IPS DF 4.7 (cell line): ENCODE measurements at regions not wholly inside any gene's neighbourhood (a gene's known extent, or its start where the extent isn't known, plus 50 kb on each side); places are given as distances from the start of the nearest gene placed in this dataset.

Experiments used
- DNase-seq: peaks from one replicate; pipeline ENCODE4 v3.0.0-alpha.2; 2013; ENCODE audit warnings: low spot score; ENCODE audit errors: extremely low read depth

DNA sequence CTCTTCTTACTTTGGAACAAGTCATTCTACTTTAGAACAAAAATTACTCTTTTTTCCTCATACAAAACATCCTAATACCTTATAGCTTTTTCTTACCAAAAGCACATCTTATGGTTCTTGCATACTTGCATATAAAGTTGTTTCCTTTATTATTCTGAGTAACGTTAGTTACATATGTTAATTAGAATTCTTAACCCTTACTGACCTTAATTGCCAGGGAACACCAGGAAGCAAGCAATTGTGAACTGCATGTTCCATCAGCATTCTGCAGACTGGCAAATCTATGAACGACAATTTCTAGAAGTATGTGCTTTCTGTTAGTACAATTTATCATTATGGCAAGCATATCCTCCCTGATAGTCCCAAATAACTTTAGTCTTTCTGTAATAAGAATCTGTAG is 831.0 kb downstream of the C6orf118 start:
- no peak for DNase-seq

DNA sequence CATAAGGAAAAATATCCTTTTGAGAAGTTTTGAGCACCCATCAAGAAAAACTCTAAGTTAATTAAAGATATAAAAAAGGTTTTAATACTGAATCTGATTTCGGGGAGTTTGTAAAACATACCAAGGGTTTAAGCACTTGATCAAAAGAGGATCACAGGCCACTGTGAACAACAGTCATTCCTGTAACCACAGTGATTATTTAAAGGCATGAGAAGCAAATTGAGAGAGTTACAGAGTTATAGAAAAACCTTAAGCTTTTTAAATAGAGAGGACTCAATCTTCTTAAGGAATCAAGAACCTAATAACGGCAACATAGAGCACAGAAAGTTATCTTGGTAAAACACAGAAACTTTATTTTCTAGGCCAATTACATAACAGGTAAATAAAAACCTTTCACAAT is 831.6 kb downstream of the C6orf118 start:
- no peak for DNase-seq

DNA sequence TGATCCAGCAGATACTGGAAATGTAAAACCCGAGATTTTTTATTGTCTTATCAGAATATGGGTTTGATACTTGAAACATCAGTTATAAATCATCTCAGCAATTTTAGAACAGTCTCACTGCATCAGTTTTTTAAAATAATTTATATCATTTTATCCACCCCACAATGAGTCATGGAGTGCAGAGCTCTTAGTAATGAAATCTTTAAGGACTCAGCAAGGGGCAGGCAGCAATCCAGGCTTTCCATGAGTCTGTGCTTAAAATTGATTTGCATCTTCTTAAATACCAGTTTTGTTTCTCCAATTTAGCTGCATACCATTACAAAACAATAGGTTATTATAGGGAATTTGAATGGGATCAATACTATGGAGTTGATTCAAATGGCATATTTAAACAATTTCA is 832.3 kb downstream of the C6orf118 start:
- no peak for DNase-seq

DNA sequence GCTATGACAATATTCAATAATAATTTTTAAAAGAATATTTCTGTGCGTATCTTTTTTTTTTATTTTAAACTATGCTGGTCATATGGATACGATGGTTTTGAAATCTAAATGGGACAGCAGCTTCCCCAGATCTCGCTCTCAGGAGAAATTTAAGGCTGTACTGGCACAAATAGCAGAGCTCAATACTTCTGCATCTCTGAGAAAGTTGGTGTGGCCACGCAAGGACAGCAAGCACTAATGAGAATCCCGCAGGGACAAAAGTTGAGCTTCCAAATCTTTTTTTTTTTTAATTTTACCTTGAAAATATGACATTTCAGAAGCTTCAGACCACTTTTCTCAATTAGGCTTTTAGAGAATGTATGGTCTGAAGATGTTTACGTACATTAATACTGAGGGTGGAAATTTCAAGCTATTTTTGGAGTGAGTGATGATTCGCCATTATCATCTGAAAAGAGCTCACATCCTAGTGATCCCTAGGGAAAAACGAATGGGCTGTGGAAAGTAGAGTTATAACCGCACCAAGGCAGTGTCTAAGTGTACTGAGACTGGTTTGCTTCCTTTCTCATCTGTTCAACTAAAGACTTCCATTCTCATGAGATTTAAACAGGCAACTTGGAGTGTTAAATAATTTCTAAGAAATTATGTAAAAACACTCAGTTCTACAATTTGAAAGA is 840.0 kb downstream of the C6orf118 start:
- no peak for DNase-seq

DNA sequence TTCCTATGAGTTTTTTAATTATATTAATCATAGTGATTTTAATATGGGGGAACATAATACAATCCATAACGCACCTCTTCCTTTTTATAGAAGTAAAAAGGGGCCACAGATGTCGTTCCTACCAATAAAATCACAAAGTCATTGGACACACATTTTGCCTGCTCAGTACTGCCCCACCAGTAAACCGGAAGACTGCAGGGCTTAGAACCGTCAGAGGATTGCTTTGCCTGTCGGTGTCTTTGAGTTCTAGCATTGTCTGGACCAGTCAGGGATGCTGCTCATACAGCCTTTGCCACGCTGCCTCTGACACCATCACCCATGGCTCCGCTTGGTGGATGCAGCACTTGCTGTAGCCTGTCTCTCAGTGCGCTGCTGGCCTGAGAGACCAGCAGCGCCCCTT is 853.6 kb downstream of the C6orf118 start:
- DNase-seq, result no peak

DNA sequence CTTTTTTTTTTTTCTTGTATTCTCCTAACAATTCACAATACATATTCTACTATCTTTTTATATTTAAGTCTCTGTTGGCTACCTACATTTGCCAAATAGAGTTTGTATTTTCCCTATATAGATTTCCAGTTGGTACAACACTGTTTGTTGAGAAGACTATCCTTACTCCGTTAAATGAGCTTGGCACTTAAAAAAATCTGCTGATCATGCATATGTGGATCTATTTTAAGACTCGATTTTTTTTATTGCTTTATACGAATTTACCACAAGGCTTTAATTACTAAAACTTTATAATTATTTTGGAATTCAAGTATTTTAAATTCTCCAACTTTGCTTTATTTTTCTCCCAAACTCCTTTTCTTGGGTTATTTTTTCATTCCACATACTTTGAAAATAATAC is 855.6 kb downstream of the C6orf118 start:
- DNase-seq, result no peak

DNA sequence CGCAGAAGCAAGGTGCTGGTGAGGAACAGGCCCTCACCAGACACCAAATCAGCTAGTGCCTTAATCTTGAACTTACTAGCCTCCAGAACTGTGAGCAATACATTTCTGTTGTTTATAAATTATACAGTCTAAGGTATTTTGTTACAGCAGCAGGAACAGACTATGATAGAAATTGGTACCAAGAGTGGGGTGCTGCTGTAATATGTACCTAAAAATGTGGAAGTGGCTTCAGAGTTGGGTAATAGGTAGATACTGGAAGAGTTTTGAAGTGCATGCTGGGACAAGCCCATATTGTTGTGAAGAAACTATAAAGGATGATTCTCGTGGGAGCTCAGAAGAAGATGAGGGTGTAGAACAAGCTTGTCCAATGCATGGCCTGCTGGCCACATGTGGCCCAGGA is 866.8 kb downstream of the C6orf118 start:
- no peak for DNase-seq

DNA sequence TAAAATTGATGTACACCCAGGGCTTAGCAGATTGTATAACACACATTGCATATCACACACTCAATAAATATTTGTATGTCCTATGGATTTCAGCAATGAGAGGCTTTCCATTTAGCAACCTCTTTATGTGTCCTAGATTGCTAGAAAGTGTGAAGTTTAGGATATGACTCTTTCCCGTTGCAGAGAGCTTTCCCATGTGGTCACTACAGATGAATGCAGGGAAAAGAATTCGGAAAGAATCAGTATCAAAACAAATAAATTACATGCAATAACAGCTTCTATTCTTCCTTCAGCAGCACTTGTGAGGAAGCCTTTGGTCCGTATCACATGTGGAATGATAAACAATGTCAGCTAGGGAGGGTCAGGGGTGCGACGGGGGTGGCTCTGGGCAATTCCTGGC is 870.1 kb downstream of the C6orf118 start:
- DNase-seq, result no peak

DNA sequence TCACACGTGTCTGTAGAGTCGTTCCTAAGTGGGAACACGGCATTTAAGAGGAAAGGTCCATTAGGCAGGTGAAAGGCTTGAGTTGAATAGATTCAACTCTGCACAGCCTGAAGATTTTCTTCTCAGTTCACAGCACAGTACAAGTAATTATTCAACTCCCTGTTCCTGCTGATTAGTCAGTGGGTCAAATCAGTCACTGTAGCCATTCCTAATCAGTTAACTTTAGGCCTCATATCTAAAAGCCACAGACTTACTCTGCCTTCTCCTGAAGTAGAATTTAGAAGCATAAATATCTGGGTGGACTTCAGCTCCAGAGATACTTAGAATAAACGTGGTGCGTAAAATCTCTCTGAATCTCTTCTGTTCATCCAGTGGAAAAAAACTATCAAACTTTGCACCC is 872.4 kb downstream of the C6orf118 start:
- DNase-seq, result no peak

DNA sequence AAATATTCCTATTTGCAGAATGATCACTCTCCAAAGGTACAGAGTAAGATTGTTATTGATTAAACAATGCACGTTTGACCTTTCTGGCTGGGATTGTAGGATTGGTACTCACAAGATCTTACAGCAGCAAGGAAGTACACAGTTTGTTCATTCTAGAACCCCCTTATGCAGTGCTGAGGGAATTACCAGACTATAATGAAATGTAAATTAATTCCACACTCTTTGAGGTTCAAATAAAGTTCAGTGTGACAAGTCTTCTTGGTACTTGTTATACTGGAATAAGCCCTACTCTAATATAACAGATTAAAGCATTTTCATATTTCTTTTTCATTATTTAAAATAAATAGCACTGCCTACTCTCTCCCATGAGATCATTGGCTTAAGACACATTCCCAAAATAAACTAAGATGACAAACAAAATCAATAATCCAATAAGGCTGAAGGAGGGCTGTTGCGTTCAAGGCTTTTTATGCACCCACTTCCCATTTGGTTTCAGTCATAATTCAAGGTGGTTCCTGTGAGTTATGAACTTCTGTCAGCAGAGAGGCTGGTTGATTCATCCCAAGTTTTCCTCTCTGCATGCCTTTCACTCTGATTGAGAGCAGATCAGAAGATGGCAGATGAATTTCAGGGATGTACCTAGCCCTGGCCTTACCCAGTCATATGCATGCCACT is 881.5 kb downstream of the C6orf118 start:
- DNase-seq, result no peak

DNA sequence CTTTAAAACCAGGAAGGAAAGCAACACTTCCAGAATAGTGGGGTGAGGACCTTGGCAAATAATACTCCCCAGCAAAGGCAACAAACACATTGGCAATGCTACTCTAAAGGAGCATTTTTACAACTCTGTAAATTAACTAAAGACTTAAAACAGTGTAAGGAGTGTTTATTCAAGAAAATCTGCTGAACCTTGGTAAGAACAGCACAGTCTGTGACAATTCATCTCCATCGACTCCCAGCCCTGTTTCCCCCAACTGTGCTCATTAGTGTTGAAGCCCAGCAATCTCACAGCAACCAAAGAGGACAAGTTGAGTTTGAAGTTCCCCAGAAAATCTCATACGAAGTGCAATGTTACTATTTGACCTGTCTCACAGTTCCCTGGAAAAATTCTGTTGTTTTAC is 884.9 kb downstream of the C6orf118 start:
- DNase-seq, result no peak

DNA sequence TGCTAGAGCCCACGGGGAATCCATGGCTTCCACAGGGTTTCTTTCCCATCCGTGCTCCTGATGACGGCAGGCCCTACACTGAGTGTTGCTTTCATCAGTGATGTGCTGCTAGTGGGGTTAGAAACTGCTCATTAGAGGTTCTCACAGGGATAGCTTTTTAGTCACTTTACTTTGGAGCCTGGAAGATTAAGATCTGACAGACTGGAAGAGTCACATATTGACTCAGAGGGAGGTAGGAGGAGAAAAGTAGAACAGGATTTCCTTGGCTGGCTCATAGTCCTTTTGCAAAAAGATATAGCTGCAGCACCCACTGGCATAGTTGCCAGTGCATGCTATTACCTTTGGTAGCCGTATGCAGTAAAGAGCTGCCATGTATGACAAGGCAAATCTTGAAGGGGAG is 890.3 kb downstream of the C6orf118 start:
- no peak for DNase-seq

DNA sequence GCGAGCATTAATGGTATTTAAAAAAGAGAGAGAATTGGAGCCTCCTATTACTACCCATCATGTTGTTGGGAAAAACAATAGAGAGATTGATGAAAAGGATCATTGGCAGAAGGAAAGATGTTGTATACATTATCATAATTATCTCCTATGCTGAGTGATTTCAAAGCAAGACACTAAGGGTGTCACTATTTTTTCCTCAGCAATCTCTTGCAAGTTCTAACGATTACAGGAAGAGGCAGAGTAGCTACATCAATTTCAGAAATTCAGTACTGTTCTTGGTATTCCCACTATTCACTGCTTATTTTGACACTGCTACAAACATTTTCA is 891.2 kb downstream of the C6orf118 start:
- no peak for DNase-seq

DNA sequence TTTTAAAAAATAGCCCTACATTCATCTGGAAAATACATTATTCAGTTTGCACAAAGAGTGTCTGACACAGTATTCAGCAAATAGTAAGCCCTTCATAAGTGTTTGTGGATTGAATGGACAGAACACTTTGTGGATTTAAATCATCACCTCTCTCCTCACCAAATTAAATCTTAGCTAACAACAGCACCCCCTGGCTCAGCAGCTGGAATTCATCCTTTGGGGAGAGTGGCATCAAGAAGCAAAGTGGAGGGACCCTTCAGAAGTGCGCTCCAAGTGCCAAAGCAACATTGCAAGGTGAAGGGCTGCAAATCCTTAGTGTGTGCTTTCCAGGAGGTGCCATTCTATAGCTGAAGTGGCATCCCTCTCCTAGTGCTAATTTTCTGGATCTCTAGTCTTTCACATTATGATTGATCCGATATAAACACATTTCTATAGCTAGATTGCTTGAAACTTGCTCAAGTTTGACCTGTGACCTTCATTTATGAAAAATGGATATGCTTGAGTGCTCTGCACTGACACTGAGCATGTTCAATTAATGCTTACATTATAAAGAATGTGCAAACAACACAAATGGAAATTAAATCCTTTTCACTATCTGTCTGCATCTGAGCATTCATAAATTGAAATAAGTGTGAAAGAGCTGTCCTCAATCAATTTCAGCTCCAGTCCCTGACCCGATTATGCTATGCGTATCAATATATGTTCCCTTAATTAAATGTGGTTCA is 891.7 kb downstream of the C6orf118 start:
- DNase-seq, result no peak

DNA sequence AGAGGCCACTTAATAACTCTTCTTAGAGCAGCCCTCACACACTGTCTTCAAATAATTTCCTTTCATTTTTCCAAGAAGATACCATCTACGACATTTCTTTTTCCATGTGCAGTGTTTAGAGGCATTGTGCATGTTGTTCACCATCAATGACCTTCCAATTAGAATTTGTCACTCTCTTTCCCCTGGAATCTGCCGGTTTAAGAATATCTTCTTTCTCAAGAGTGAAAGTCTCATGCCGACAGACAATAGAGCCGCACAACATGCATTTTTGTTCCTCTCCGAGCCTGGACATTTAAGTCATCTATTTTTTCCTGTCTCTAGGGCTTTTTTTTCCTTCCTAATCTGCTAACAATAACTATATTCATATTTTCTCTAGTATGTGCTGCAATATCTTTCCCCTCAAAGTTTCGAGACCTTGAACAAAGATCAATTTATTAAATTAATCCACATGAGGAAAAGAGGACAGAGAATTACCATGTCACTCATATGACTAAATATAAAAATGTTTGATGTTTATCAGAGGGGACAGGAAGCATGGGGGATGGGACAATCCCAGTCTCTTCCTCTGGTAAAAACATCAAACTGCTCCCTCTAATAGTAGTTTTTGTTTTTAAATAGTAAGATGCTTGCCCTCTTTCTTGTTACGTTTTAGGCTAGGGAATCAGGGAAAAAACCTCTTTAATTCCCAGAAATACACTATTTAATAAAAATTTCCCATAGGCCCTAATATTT is 893.4 kb downstream of the C6orf118 start:
- DNase-seq, result no peak

DNA sequence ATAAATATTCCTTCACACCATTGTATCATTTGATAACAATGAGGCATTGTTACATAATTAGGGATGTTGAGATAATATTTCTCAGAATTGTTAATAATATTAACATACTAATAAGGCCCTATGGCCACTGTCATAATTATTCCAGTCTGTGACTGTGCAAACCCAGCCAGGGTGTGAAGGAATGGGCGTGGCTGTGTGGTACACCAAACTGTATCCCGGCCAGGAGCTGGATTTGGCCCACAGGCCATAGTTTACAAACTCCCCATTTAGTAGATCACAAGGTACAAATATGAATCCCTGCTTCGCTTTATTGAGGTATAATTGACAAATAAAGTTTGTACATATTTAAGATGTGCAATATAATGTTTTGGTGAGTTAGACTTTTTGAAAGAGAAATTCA is 894.7 kb downstream of the C6orf118 start:
- DNase-seq, result no peak

DNA sequence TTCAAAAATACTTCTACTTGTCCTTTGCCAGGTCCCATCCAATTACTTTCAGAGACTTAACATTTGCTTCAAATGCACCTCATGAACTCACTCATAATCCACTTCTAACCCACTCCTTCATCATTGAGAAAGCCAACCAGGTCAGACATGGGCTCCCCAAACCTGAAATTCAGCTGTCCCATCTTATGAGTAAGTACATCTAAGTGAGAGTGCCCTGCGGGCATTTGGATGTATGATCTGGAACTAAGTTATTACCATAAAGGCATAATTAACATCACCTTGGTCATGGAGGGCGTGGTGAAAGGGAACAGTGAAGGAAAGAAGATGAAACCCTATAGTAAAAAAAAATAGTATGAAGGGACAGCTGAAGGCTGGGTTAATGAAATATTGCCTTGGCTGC is 896.8 kb downstream of the C6orf118 start:
- no peak for DNase-seq

DNA sequence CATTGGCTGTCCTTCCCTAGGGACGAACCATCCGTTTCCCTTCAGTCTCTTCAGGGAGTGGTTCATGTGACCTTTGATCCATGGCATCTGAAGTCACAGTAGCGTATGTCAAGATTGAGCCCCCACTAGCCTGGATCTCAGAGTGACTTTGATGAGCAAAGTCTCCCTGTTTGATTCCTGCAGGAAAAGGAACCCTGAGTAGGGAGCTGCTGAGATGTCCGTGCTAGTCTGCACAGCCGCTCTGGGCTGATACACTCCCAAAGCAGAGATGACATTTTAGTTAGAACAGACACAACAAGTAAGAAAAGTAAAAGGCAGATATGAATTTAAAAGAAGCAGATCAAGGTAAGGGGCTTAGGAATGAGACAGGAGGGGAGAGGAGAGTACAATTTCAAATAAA is 899.4 kb downstream of the C6orf118 start:
- DNase-seq, result no peak

DNA sequence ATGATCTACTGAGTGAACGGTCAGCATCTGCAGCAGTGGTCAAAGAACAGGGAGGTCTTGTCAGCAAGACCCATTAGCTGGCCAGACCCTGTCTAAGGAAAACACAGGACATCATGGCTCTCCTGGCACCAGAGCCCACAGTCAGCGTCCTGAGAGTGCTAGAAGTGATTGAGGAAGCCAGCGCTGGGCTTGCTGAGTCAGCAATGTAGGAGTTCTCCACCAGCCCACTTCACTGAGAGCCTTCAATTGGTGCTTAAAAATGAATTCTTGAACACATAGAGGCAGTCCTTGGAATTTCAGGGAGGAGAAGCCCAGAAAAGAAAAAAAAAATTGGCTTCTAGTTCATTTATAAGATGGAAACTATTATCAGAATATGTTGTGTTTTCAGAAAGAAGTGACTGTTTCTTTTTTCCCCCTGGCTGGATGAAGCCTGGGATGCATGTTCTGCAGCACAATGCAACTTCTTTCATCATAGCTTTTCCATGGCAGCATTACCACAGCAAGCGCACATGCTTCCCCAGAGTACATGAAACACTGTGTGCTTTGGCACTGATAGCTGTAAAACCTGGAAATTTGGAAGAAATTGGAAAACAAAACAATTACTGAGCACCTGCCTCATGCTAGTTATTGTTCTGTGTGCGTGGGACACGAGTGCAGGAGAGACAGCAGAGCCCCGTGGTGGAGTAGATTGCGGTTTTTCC is 899.9 kb downstream of the C6orf118 start:
- no peak for DNase-seq

DNA sequence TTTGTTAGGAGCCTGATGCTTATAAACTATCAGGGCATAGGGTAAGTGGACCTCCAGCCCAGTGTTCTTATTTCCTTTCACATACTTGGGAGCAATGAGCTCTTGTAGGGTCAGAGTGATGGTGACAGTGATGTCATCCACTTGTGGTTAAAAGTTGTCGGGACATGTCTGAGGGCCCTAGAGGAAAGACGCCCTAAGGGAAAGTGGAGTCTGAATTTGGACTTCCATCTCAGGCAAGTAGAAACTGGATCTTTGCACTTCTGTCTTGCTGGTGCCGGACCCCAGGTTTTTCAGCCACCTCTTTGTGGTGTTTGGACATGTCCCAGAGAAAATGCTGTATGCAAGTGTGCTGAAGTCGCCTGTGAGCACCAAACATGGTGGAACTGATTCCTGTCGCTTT is 900.5 kb downstream of the C6orf118 start:
- no peak for DNase-seq

DNA sequence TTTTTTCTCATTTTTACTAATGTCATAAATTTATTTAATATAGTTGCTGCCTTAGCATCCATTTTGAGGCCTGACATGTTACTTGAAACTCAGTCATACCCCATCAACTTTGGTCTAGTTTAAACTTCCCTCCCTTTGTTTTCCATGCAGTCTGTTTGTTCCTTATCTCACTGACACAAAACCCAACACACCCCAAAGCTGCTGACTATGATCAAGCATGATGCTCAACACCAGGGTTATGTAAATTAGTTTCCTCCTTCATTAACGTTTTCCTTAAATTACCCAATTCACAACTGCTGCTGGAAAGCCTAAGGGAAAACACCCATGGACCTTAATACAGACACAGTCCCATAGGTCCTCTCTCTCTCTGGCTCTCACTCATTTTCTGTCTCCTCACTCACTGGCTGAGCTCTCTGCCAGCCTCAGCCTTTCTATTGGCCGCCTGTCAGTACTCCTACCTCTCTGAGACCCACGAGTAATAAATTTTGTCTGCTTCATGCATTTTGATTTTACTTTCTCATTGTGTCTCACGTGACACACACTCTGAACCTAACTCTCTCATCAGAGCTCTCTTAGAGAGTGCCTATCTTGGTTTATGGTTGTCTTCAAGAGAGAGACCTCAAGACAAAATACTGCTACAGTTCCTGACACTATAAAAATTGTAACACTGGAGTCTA is 904.5 kb downstream of the C6orf118 start:
- no peak for DNase-seq
